GM19468 (cell line): ENCODE measurements at regions not wholly inside any gene's neighbourhood (a gene's known extent, or its start where the extent isn't known, plus 50 kb on each side); places are given as distances from the start of the nearest gene placed in this dataset.
"Not testable (repeated sequence)": the region's sequence is repeated elsewhere in the genome, so short reads cannot be mapped to it uniquely, and the experiment has no call there.

Source experiments
- ATAC-seq: cut with Tn5 transposase; IDR thresholded peaks from one replicate; pipeline ENCODE4 v1.9.1; 2021; ENCODE audit warnings: mild to moderate bottlenecking, moderate library complexity, moderate number of reproducible peaks; ENCODE audit not compliant: unreplicated experiment; ENCODE audit errors: extremely low read depth

- ATAC-seq = no peak
Observed at GRCh38 chr2:126244937-126245336, 411.0 kb upstream of the GYPC start.

GRCh38 chr2:126253669-126254068, 402.3 kb upstream of the GYPC start:
- no peak for ATAC-seq

GRCh38 chr2:126264625-126265024, 391.3 kb upstream of the GYPC start:
- ATAC-seq = no peak

GRCh38 chr2:126269911-126270310, 386.0 kb upstream of the GYPC start:
- no peak for ATAC-seq

- ATAC-seq = no peak
Observed at GRCh38 chr2:126270587-126270986, 385.4 kb upstream of the GYPC start.

- ATAC-seq = no peak
Observed at GRCh38 chr2:126272401-126272800, 383.6 kb upstream of the GYPC start.

GRCh38 chr2:126275098-126275497, 380.9 kb upstream of the GYPC start:
- no peak for ATAC-seq

- not testable (repeated sequence) for ATAC-seq
Observed at GRCh38 chr2:126276268-126276667, 379.7 kb upstream of the GYPC start.

GRCh38 chr2:126288362-126288761, 367.6 kb upstream of the GYPC start:
- ATAC-seq = no peak

- not testable (repeated sequence) for ATAC-seq
Observed at GRCh38 chr2:126293962-126294361, 362.0 kb upstream of the GYPC start.

- no peak for ATAC-seq
Observed at GRCh38 chr2:126299469-126299976, 356.4 kb upstream of the GYPC start.

GRCh38 chr2:126300348-126300747, 355.6 kb upstream of the GYPC start:
- ATAC-seq = no peak

GRCh38 chr2:126302043-126302442, 353.9 kb upstream of the GYPC start:
- no peak for ATAC-seq

- ATAC-seq = no peak
Observed at GRCh38 chr2:126303113-126303512, 352.8 kb upstream of the GYPC start.

- ATAC-seq = no peak
Observed at GRCh38 chr2:126304154-126304553, 351.8 kb upstream of the GYPC start.

- no peak for ATAC-seq
Observed at GRCh38 chr2:126306539-126306938, 349.4 kb upstream of the GYPC start.

- ATAC-seq = no peak
Observed at GRCh38 chr2:126307740-126308139, 348.2 kb upstream of the GYPC start.

- no peak for ATAC-seq
Observed at GRCh38 chr2:126309185-126309584, 346.8 kb upstream of the GYPC start.

- ATAC-seq = no peak
Observed at GRCh38 chr2:126312579-126312978, 343.4 kb upstream of the GYPC start.

GRCh38 chr2:126315828-126316227, 340.1 kb upstream of the GYPC start:
- no peak for ATAC-seq

- no peak for ATAC-seq
Observed at GRCh38 chr2:126317790-126318431, 338.0 kb upstream of the GYPC start.

- no peak for ATAC-seq
Observed at GRCh38 chr2:126322342-126322741, 333.6 kb upstream of the GYPC start.
